Urinary bladder (tissue), 3 donors: ENCODE measurements at regions not wholly inside any gene's neighbourhood (a gene's known extent, or its start where the extent isn't known, plus 50 kb on each side); places are given as distances from the start of the nearest gene placed in this dataset.

Experiments
- DNase-seq: peaks from one replicate; pipeline ENCODE4 v3.0.0-alpha.2; 2015; ENCODE audit errors: extremely low spot score
- H3K27ac ChIP-seq: one replicate; pipeline ENCODE4 v1.5.1; 2013; ENCODE audit warnings: low read depth, mild to moderate bottlenecking, moderate library complexity
- H3K36me3 ChIP-seq: one replicate; pipeline ENCODE4 v1.6.1; 2013; ENCODE audit warnings: mild to moderate bottlenecking, moderate library complexity; ENCODE audit not compliant: insufficient read depth
- H3K4me1 ChIP-seq: one replicate; pipeline ENCODE4 v1.6.1; 2013; ENCODE audit warnings: mild to moderate bottlenecking, moderate library complexity; ENCODE audit not compliant: insufficient read depth
- H3K4me3 ChIP-seq: one replicate; pipeline ENCODE4 v1.5.1; 2013; ENCODE audit warnings: low read depth, low read length
- WGBS: extraction: QIAGEN DNeasy Blood & Tissue Kit; methylation state at CpG from one replicate; pipeline ENCODE4 v1.1.7; 2013; 5-methylcytosine and 5-hydroxymethylcytosine counted together
- donor health status: healthy with polysubstance abuse.
- donor health status: healthy.

DNA sequence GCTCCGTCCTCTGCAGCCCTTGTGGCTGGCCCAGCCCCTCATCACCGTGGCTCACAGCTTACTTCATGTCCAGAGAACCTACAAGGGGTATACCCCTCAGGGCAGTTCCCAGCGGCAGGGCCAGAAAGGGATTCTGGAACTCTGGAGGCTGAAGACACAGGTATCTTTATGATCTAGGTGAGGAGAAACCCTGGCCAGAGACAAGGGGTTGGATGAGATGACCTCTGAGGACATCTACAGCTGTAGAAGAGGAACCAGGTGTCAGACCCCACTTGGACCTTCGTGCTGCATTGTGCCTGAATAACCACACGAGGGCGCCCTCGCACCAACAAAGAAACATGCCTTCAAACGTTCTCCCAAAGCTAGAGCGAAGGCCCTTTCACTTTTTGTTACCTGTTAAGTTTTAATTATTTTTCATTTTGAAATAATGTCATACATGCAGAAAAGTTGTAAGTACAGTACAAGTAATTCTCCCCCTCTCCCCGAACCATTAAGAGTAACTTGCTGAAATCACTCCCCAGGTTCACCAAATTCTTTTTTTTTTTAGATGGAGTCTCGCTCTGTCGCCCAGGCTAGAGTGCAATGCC, 118.7 kb upstream of the SMAD3 start:
- DNase-seq: peak; percentile 50
- 29% methylated on average over 12 of the region's 12 CpGs for WGBS
- Histone ChIP-seq H3K36me3 (no peaks in the 10 kb centered on the region), H3K27ac (no peak overlapping the region), H3K4me3 (no peak overlapping the region), H3K4me1 (no peaks in the 10 kb centered on the region)

DNA sequence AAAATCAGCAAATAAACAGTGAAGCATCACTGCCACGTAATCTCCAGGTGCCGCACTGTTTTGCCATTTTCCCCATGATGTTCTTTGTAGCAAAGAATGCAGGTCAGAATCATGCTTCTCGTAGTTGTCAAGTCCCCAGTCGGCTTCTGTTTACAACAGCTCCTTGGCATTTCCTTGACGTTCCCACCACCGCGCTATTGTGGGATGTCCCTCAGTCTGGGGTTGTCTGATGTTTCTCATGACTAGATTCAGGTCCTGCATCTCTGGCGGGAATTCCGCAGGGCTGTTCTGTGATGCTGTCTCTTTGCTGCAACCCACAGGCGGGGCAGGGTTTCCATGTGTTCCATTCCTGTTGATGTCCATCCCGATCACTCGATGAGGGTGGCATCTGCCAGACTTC, 117.9 kb upstream of the SMAD3 start:
- Histone ChIP-seq H3K36me3 (no peaks in the 10 kb centered on the region), H3K4me1 (no peaks in the 10 kb centered on the region), H3K4me3 (no peak overlapping the region), H3K27ac (no peak overlapping the region)
- 78% methylated on average over 12 of the region's 12 CpGs for WGBS
- no peak for DNase-seq

GRCh38 chr15:66948294-66948693, 117.1 kb upstream of the SMAD3 start:
- Histone ChIP-seq H3K27ac (no peak overlapping the region), H3K4me3 (no peak overlapping the region), H3K36me3 (no peaks in the 10 kb centered on the region), H3K4me1 (no peaks in the 10 kb centered on the region)
- no peak for DNase-seq
- WGBS: 82% methylated on average over 2 of the region's 2 CpGs

GRCh38 chr15:66950114-66950513, 115.3 kb upstream of the SMAD3 start:
- H3K27ac ChIP-seq: no peak overlapping the region
- H3K4me3 ChIP-seq: no peak overlapping the region

GRCh38 chr15:66951531-66952320, 113.7 kb upstream of the SMAD3 start:
- DNase-seq: no peak
- H3K27ac ChIP-seq: no peak overlapping the region
- no peaks in the 10 kb centered on the region for H3K36me3 ChIP-seq
- 85% methylated on average over 6 of the region's 6 CpGs for WGBS
- H3K4me1 ChIP-seq: no peaks in the 10 kb centered on the region
- no peak overlapping the region for H3K4me3 ChIP-seq

More at GRCh38 chr15:66950114-66950513, 115.3 kb upstream of the SMAD3 start:
- no peak for DNase-seq
- Histone ChIP-seq H3K36me3 (no peaks in the 10 kb centered on the region), H3K4me1 (no peaks in the 10 kb centered on the region)

DNA sequence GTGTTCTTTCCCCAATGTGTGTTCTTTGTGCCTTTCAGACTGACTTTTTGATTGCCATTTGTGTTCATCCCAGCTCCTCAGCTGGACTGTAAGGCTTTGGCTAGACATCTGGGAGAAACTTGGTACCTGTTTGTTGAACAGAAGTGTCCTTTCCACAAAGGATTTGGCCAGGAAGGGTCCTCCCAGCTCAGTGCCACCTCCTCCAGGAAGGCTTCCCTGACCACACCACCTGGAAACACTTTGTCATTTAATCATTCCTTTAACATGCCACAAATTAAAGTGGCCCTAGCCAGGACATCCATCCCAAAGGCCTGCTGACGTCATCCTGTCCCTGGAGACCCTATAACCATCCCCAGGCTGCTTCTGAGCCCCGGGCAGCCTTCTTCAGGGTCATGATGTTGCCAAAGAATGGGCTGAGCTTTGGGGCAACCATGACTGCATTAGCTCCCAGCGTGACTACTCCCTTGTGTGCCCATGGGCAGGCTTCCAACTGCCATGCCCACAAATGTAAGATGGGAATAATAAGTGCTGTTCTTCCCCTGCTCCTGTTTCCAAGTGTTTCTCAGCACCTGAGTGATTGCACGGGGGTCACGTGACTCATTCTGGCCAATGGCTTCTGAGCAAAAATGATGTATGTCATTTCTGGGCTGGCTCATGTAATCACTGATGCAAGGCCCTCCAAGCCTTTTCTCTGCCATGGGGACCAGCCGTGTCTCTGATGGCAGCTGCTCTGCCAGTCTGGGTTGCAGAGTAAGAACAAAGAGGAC, 112.5 kb upstream of the SMAD3 start:
- no peak for DNase-seq
- H3K36me3 ChIP-seq: no peaks in the 10 kb centered on the region
- no peaks in the 10 kb centered on the region for H3K4me1 ChIP-seq
- 90% methylated on average over 6 of the region's 6 CpGs for WGBS
- H3K27ac ChIP-seq: no peak overlapping the region
- no peak overlapping the region for H3K4me3 ChIP-seq

- Histone ChIP-seq H3K36me3 (no peaks in the 10 kb centered on the region), H3K4me3 (no peak overlapping the region), H3K27ac (no peak overlapping the region), H3K4me1 (no peaks in the 10 kb centered on the region)
- no peak for DNase-seq
- 86% methylated on average over 11 of the region's 11 CpGs for WGBS
Measured at GRCh38 chr15:66953523-66954229, 111.7 kb upstream of the SMAD3 start.

DNA sequence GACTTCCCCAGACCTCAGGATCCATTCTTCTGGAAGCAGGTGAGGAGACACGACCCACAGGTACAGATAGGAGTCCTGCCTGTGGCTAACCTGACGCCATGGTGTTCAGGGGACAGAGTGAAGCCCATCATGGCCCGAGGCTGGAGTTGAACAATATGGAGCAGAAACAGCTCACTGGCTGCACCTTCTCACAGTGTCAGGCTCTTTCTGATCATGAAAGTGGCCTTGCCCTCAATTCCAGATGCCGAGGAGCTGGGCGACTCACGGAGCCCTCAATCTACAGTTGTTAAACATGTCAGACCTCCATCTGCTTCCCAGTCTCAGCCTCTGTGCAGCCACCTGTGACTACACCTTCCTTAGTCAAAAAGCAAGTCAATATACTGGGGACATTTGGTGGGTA, 110.8 kb upstream of the SMAD3 start:
- H3K27ac ChIP-seq: no peak overlapping the region
- no peaks in the 10 kb centered on the region for H3K36me3 ChIP-seq
- H3K4me3 ChIP-seq: no peak overlapping the region
- 87% methylated on average over 6 of the region's 6 CpGs for WGBS
- no peak for DNase-seq
- no peaks in the 10 kb centered on the region for H3K4me1 ChIP-seq

DNA sequence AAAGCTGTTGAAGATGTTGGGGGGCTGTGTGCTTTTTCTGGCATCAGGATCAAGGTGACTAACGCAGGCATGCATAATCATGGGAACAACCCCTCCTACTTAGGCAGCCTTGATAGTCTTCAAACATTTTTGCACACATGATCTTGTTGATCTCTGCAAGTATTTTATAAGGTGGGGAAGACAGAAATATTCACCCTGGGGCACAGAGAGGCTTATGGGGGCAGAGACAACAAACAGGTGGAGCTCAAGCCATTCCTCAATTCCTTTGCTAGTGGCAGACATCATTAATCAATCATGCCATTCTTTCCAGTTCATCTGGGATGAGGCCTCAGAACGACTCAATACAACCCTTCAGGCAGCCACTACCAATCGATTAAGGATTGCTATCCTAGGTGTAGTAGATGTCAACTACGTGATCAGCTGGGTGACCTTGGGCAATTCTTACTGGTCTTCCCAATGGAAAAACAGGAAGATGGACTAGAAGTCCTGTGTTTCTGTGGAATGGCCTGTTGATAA, 110.3 kb upstream of the SMAD3 start:
- WGBS: 55% methylated on average over 4 of the region's 4 CpGs
- no peaks in the 10 kb centered on the region for H3K4me1 ChIP-seq
- DNase-seq: no peak

DNA sequence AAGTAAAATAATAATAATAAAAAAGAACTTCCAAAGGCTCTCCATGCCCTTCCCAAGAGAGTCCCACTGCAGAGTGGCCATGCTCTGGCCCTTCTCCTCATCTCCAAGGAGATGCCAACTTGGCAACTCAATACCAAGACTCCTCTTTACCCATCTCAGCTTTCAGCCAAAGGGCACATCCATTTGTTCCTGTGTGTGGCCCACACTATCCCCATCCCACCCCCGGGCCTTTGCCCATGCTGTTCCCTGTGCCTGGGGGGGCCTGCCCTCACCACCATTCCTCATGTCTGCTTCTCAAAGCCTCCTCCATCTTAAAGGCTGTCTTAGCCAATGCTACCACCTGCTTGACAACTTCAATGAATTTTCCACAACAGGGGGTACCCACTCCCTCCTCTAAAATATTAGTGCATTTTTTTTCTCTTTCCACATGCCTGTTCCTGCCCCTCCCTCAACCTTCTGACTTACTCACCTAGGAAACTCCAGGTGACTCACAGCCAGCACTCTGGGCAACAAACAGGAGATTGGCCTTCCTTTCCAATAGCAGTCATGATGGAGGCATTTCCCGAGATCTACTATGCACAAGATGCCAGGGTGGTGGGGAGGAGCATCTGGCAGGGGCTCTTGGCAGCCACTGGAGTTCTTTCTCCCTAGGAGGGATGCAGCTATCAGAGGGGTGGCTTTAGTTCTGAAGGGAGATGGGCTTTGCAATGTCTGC, 109.4 kb upstream of the SMAD3 start:
- no peak overlapping the region for H3K4me3 ChIP-seq
- no peaks in the 10 kb centered on the region for H3K4me1 ChIP-seq
- no peak overlapping the region for H3K27ac ChIP-seq
- no peaks in the 10 kb centered on the region for H3K36me3 ChIP-seq
- 77% methylated on average over 2 of the region's 2 CpGs for WGBS
- DNase-seq: no peak

More for the DNA sequence above, 110.3 kb upstream of the SMAD3 start:
- Histone ChIP-seq H3K36me3 (no peaks in the 10 kb centered on the region), H3K4me3 (no peak overlapping the region), H3K27ac (no peak overlapping the region)

GRCh38 chr15:66956672-66957430, 108.6 kb upstream of the SMAD3 start:
- no peaks in the 10 kb centered on the region for H3K4me1 ChIP-seq
- H3K27ac ChIP-seq: no peak overlapping the region
- WGBS: 94% methylated on average over 9 of the region's 9 CpGs
- H3K36me3 ChIP-seq: no peaks in the 10 kb centered on the region
- H3K4me3 ChIP-seq: no peak overlapping the region
- DNase-seq: no peak

DNA sequence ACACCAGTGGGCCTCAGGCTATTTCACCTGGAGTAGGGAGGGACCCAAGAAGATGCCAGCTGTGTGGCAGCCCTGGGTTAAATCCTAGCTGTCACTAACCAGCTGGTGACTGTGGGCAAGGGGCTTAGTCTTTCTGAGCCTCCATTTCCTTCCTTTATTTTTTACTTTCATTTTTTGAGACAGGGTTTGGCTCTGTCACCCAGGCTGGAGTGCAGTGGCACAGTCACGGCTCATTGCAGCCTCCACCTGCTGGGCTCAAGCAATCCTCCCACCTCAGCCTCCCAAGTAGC, 108.0 kb upstream of the SMAD3 start:
- Histone ChIP-seq H3K4me3 (no peak overlapping the region), H3K4me1 (no peaks in the 10 kb centered on the region), H3K36me3 (no peaks in the 10 kb centered on the region), H3K27ac (no peak overlapping the region)
- 85% methylated on average over 1 of the region's 1 CpG for WGBS
- no peak for DNase-seq
